Caco-2 (cell line): ENCODE measurements at regions not wholly inside any gene's neighbourhood (a gene's known extent, or its start where the extent isn't known, plus 50 kb on each side); places are given as distances from the start of the nearest gene placed in this dataset.

Source experiments
- BruUV-seq: library from RNA; stranded (reverse); fragments of 400-500 nt; replicated peaks from 2 replicates; lab custom pipeline; 2021; lab: Mats Ljungman, UMichigan
- CTCF ChIA-PET: fragments of 300-600 bp; sonication (Branson Sonifier 250); formaldehyde crosslinking; loops from one replicate; lab custom pipeline; 2022; ENCODE audit warnings: antibody characterized with exemption; lab: Charles Lee
- POLR2A ChIA-PET: fragments of 300-600 bp; sonication (Branson Sonifier 250); formaldehyde crosslinking; loops from one replicate; lab custom pipeline; 2022; ENCODE audit warnings: antibody characterized with exemption; lab: Charles Lee
- DNase-seq, 2 experiments: peaks; one replicate each; pipeline versions ENCODE4 v3.0.0 to v3.0.0-alpha.2; 2020 to 2022
- H3K27me3 ChIP-seq: replicated peaks from 2 replicates; pipeline ENCODE4 v1.6.0; 2011; ENCODE audit warnings: low read length; ENCODE audit not compliant: control insufficient read depth, insufficient read depth
- H3K36me3 ChIP-seq: 2 replicates; pipeline ENCODE4 v1.5.1; 2011; ENCODE audit warnings: low read length; ENCODE audit not compliant: control insufficient read depth, insufficient read depth
- H3K4me1 ChIP-seq: fragments of 250-450 bp; sonication (Bioruptor Pico); 2 replicates; pipeline ENCODE4 v1.5.1; 2020; ENCODE audit warnings: mild to moderate bottlenecking
- H3K4me3 ChIP-seq: 2 replicates; pipeline ENCODE4 v1.5.1; 2011; ENCODE audit warnings: low read depth, mild to moderate bottlenecking, control low read depth, low read length
- H3K9me3 ChIP-seq: fragments of 250-450 bp; sonication (Bioruptor Pico); 2 replicates; pipeline ENCODE4 v1.5.1; 2020; ENCODE audit warnings: mild to moderate bottlenecking, moderate library complexity
- H3K27ac Mint-ChIP-seq: one replicate; pipeline ENCODE4 v1.8.0; 2022; ENCODE audit warnings: mixed read lengths; ENCODE audit not compliant: unreplicated experiment
- H3K27me3 Mint-ChIP-seq: one replicate; pipeline ENCODE4 v1.8.0; 2022; ENCODE audit warnings: mixed read lengths; ENCODE audit not compliant: insufficient read depth, unreplicated experiment
- H3K36me3 Mint-ChIP-seq: one replicate; pipeline ENCODE4 v1.8.0; 2022; ENCODE audit warnings: mild to moderate bottlenecking, mixed read lengths; ENCODE audit not compliant: insufficient read depth, unreplicated experiment
- H3K4me1 Mint-ChIP-seq: one replicate; pipeline ENCODE4 v1.8.0; 2022; ENCODE audit warnings: low read depth, mixed read lengths; ENCODE audit not compliant: unreplicated experiment
- H3K4me3 Mint-ChIP-seq: one replicate; pipeline ENCODE4 v1.8.0; 2022; ENCODE audit warnings: mild to moderate bottlenecking, moderate library complexity, mixed read lengths; ENCODE audit not compliant: unreplicated experiment
- H3K9me3 Mint-ChIP-seq: one replicate; pipeline ENCODE4 v1.8.0; 2022; ENCODE audit warnings: mixed read lengths; ENCODE audit not compliant: unreplicated experiment
- CTCF ChIP-seq, 2 experiments: fragments of 200-600 bp in 1 of 2; IDR thresholded peaks; 1 replicate in 1 of 2; 2 replicates in 1 of 2; pipeline versions ENCODE4 v1.5.1 to v1.8.0; 2011 to 2022; ENCODE audit warnings: antibody characterized with exemption in 1 of 2, control low read depth in 1 of 2, inconsistent platforms in 1 of 2, low read depth in 1 of 2, low read length in 1 of 2, mild to moderate bottlenecking in 1 of 2, moderate library complexity in 1 of 2; ENCODE audit not compliant: insufficient read depth in 1 of 2, severe bottlenecking in 1 of 2, unreplicated experiment in 1 of 2
- intact Hi-C: fragments of 100-400 bp; cut with micrococcal nuclease; formaldehyde crosslinking; loops from one replicate; pipeline ENCODE4 v1.10.0; 2022; ENCODE audit not compliant: unreplicated experiment

GRCh38 chr4:104032896-104033295 is 313.1 kb upstream of the TACR3 start:
- no peak overlapping the region for H3K27ac Mint-ChIP-seq
- H3K4me3 Mint-ChIP-seq = no peak overlapping the region
- no peaks in the 10 kb centered on the region for H3K27me3 Mint-ChIP-seq
- no peaks in the 10 kb centered on the region for H3K9me3 Mint-ChIP-seq
- POLR2A ChIA-PET = no interaction called here
- H3K4me3 ChIP-seq = no peak overlapping the region
- CTCF ChIA-PET = no interaction called here
- BruUV-seq = no TSS peak
- intact Hi-C loops = no loop called here
- no peaks in the 10 kb centered on the region for H3K27me3 ChIP-seq
- H3K9me3 ChIP-seq = no peaks in the 10 kb centered on the region
- H3K36me3 Mint-ChIP-seq = no peaks in the 10 kb centered on the region
- TF ChIP-seq CTCF (IDR thresholded peaks at IDR 0.05; ENCODE audit: insufficient read depth in 1 of 2, low read depth in 1 of 2, low read length in 1 of 2, severe bottlenecking in 1 of 2, unreplicated experiment in 1 of 2) = no peak
- H3K36me3 ChIP-seq = no peaks in the 10 kb centered on the region
- no peaks in the 10 kb centered on the region for H3K4me1 Mint-ChIP-seq
- DNase-seq = no peak
- H3K4me1 ChIP-seq = no peaks in the 10 kb centered on the region

- DNase-seq = no peak
- H3K9me3 ChIP-seq = no peaks in the 10 kb centered on the region
- no TSS peak for BruUV-seq
- H3K27ac Mint-ChIP-seq = no peak overlapping the region
- no peaks in the 10 kb centered on the region for H3K36me3 ChIP-seq
- POLR2A ChIA-PET = no interaction called here
- no peaks in the 10 kb centered on the region for H3K4me1 Mint-ChIP-seq
- no peaks in the 10 kb centered on the region for H3K36me3 Mint-ChIP-seq
- TF ChIP-seq CTCF (IDR thresholded peaks at IDR 0.05; ENCODE audit: insufficient read depth in 1 of 2, low read depth in 1 of 2, low read length in 1 of 2, severe bottlenecking in 1 of 2, unreplicated experiment in 1 of 2) = no peak
- no peaks in the 10 kb centered on the region for H3K27me3 Mint-ChIP-seq
- intact Hi-C loops = no loop called here
- H3K9me3 Mint-ChIP-seq = no peaks in the 10 kb centered on the region
- no peaks in the 10 kb centered on the region for H3K4me1 ChIP-seq
- CTCF ChIA-PET = interaction anchor here (0.6 kb wide), 1 partner anchor 11 kb away, joined by 10 read pairs; no protein-coding TSS in a partner anchor
- H3K4me3 Mint-ChIP-seq = no peak overlapping the region
- H3K27me3 ChIP-seq = no peaks in the 10 kb centered on the region
- H3K4me3 ChIP-seq = no peak overlapping the region
These were observed 305.5 kb upstream of the TACR3 start for GRCh38 chr4:104025251-104025650.

GRCh38 chr4:104022831-104023230 is 303.0 kb upstream of the TACR3 start:
- Mint-ChIP-seq H3K27ac (no peak overlapping the region), H3K4me3 (no peak overlapping the region), H3K4me1 (no peaks in the 10 kb centered on the region), H3K9me3 (no peaks in the 10 kb centered on the region), H3K36me3 (no peaks in the 10 kb centered on the region), H3K27me3 (peaks cover 3% of the 10 kb centered on the region)
- POLR2A ChIA-PET = no interaction called here
- intact Hi-C loops = no loop called here
- H3K4me3 ChIP-seq = no peak overlapping the region
- BruUV-seq = no TSS peak
- no peaks in the 10 kb centered on the region for H3K27me3 ChIP-seq
- no peaks in the 10 kb centered on the region for H3K36me3 ChIP-seq
- TF ChIP-seq CTCF (IDR thresholded peaks at IDR 0.05; ENCODE audit: insufficient read depth in 1 of 2, low read depth in 1 of 2, low read length in 1 of 2, severe bottlenecking in 1 of 2, unreplicated experiment in 1 of 2) = no peak
- CTCF ChIA-PET = no interaction called here
- no peak for DNase-seq
- no peaks in the 10 kb centered on the region for H3K9me3 ChIP-seq
- H3K4me1 ChIP-seq = no peaks in the 10 kb centered on the region
